CD14-positive monocyte (primary cell): ENCODE measurements at regions not wholly inside any gene's neighbourhood (a gene's known extent, or its start where the extent isn't known, plus 50 kb on each side); places are given as distances from the start of the nearest gene placed in this dataset.

Source experiments
- DNase-seq, 3 donors: peaks; one replicate each; pipeline ENCODE4 v3.0.0-alpha.2; 2011 to 2022
- H2AFZ ChIP-seq: 2 replicates; pipeline ENCODE4 v1.6.0; 2012; ENCODE audit warnings: mild to moderate bottlenecking, low read depth, low read length, inconsistent platforms; ENCODE audit not compliant: insufficient read depth, poor library complexity, severe bottlenecking
- H3K27ac ChIP-seq, 2 donors: 1 replicate in 1 of 2; 2 replicates in 1 of 2; pipeline ENCODE4 v1.5.1; 2012 to 2013; ENCODE audit warnings: low read length in 2 of 2, control low read depth in 1 of 2, inconsistent platforms in 1 of 2, low read depth in 1 of 2, mild to moderate bottlenecking in 1 of 2
- H3K27me3 ChIP-seq, 2 donors: one replicate each; pipeline versions ENCODE4 v1.6.0 to v1.6.1; 2011 to 2013; ENCODE audit warnings: low read length in 2 of 2; ENCODE audit not compliant: control insufficient read depth in 2 of 2, insufficient read depth in 2 of 2
- H3K36me3 ChIP-seq, 2 donors: replicated peaks in 1 of 2; 1 replicate in 1 of 2; 2 replicates in 1 of 2; pipeline versions ENCODE4 v1.5.1 to v1.6.1; 2012 to 2013; ENCODE audit warnings: low read length in 2 of 2, control low read depth in 1 of 2, inconsistent platforms in 1 of 2, mild to moderate bottlenecking in 1 of 2; ENCODE audit not compliant: insufficient read depth in 2 of 2, control insufficient read depth in 1 of 2
- H3K4me1 ChIP-seq, 2 donors: 1 replicate in 1 of 2; 2 replicates in 1 of 2; pipeline versions ENCODE4 v1.5.1 to v1.6.1; 2012 to 2013; ENCODE audit warnings: low read length in 2 of 2, control low read depth in 1 of 2, inconsistent platforms in 1 of 2, mild to moderate bottlenecking in 1 of 2, moderate library complexity in 1 of 2; ENCODE audit not compliant: insufficient read depth in 2 of 2, control insufficient read depth in 1 of 2
- H3K4me2 ChIP-seq: replicated peaks from 2 replicates; pipeline ENCODE3; 2012; ENCODE audit warnings: low read length, moderate library complexity, mild to moderate bottlenecking; ENCODE audit not compliant: poor library complexity, severe bottlenecking; ENCODE audit errors: extremely low read depth
- H3K4me3 ChIP-seq, 3 experiments: fragments of 200-600 bp in 1 of 3; sonication (generic) in 1 of 3; replicated peaks in 1 of 3; 1 replicate in 2 of 3; 2 replicates in 1 of 3; pipeline ENCODE4 v1.5.1; 2011 to 2013; ENCODE audit warnings: low read length in 3 of 3, mild to moderate bottlenecking in 3 of 3, control low read depth in 2 of 3, low read depth in 2 of 3, inconsistent platforms in 1 of 3, moderate library complexity in 1 of 3
- H3K79me2 ChIP-seq: 2 replicates; pipeline ENCODE4 v1.6.0; 2012; ENCODE audit warnings: mild to moderate bottlenecking, control low read depth, inconsistent platforms, low read length, moderate library complexity; ENCODE audit not compliant: insufficient read depth
- H3K9ac ChIP-seq: 2 replicates; pipeline ENCODE4 v1.6.0; 2017; ENCODE audit warnings: low read length, mild to moderate bottlenecking; ENCODE audit not compliant: insufficient read depth, poor library complexity, severe bottlenecking
- H3K9me3 ChIP-seq, 2 donors: replicated peaks in 1 of 2; 1 replicate in 1 of 2; 2 replicates in 1 of 2; pipeline versions ENCODE4 v1.5.1 to v1.6.1; 2012 to 2013; ENCODE audit warnings: low read length in 2 of 2, control low read depth in 1 of 2; ENCODE audit not compliant: control insufficient read depth in 1 of 2, insufficient read depth in 1 of 2
- H4K20me1 ChIP-seq: 2 replicates; pipeline ENCODE4 v1.6.0; 2012; ENCODE audit warnings: mild to moderate bottlenecking, low read length, control low read depth, moderate library complexity; ENCODE audit not compliant: insufficient read depth
- H3K27ac Mint-ChIP-seq, 7 donors: one replicate each; pipeline ENCODE4 v1.8.0; 2020; ENCODE audit warnings: mild to moderate bottlenecking in 7 of 7, mixed read lengths in 7 of 7, moderate library complexity in 6 of 7, inconsistent platforms in 2 of 7
- H3K27me3 Mint-ChIP-seq, 3 donors: one replicate each; pipeline ENCODE4 v1.8.0; 2021 to 2022; ENCODE audit warnings: low read depth in 3 of 3, mild to moderate bottlenecking in 3 of 3, mixed read lengths in 3 of 3, moderate library complexity in 3 of 3, inconsistent platforms in 1 of 3
- H3K36me3 Mint-ChIP-seq, 2 donors: one replicate each; pipeline ENCODE4 v1.8.0; 2020; ENCODE audit warnings: mixed read lengths in 2 of 2, inconsistent platforms in 1 of 2, mild to moderate bottlenecking in 1 of 2
- H3K4me1 Mint-ChIP-seq: one replicate; pipeline ENCODE4 v1.8.0; 2020; ENCODE audit warnings: mild to moderate bottlenecking, mixed read lengths
- H3K4me3 Mint-ChIP-seq, 2 donors: one replicate each; pipeline ENCODE4 v1.8.0; 2020; ENCODE audit warnings: mild to moderate bottlenecking in 2 of 2, mixed read lengths in 2 of 2, moderate library complexity in 1 of 2
- H3K9me3 Mint-ChIP-seq, 7 donors: one replicate each; pipeline ENCODE4 v1.8.0; 2020 to 2022; ENCODE audit warnings: mixed read lengths in 7 of 7, mild to moderate bottlenecking in 6 of 7, moderate library complexity in 6 of 7, inconsistent platforms in 2 of 7
- CTCF ChIP-seq: fragments of 200-600 bp; IDR thresholded peaks from one replicate; pipeline ENCODE4 v1.8.0; 2022; ENCODE audit warnings: antibody characterized with exemption, mild to moderate bottlenecking
- WGBS: methylation state at CpG from one replicate; pipeline ENCODE4 v1.1.5; 2013; ENCODE audit warnings: missing lambda C conversion rate; ENCODE audit not compliant: insufficient coverage; 5-methylcytosine and 5-hydroxymethylcytosine counted together
- intact Hi-C, 2 donors: fragments of 100-400 bp; cut with micrococcal nuclease; formaldehyde crosslinking; loops; one replicate each; pipeline versions ENCODE4 v1.15.0 to v1.15.1; 2023

- Histone ChIP-seq H3K27ac (no peak overlapping the region), H3K4me1 (no peaks in the 10 kb centered on the region), H3K9ac (no peak overlapping the region), H3K36me3 (no peaks in the 10 kb centered on the region), H3K27me3 (no peaks in the 10 kb centered on the region), H3K79me2 (no peaks in the 10 kb centered on the region), H3K4me3 (no peak overlapping the region), H2AFZ (no peak overlapping the region), H3K4me2 (no peak overlapping the region), H3K9me3 (no peaks in the 10 kb centered on the region), H4K20me1 (no peaks in the 10 kb centered on the region)
- intact Hi-C loops: no loop called here
- Mint-ChIP-seq H3K4me1 (no peaks in the 10 kb centered on the region), H3K27me3 (peaks cover 4 to 6% (median 6%) of the 10 kb centered on the region in 3 donors), H3K27ac (no peak overlapping the region), H3K9me3 (peaks cover 0 to 9% (median 3%) of the 10 kb centered on the region in 7 donors), H3K4me3 (no peak overlapping the region), H3K36me3 (no peaks in the 10 kb centered on the region)
- TF ChIP-seq CTCF: no peak
- DNase-seq: no peak
- 81% methylated on average over 6 of the region's 8 CpGs for WGBS
These were observed 118.3 kb downstream of the C16orf95 start for GRCh38 chr16:87198881-87199280.

GRCh38 chr16:87199379-87199778, 117.8 kb downstream of the C16orf95 start:
- Mint-ChIP-seq H3K9me3 (peaks cover 0 to 9% (median 3%) of the 10 kb centered on the region in 7 donors), H3K4me1 (no peaks in the 10 kb centered on the region), H3K4me3 (no peak overlapping the region), H3K36me3 (no peaks in the 10 kb centered on the region), H3K27ac (no peak overlapping the region), H3K27me3 (peaks cover 4 to 8% (median 6%) of the 10 kb centered on the region in 3 donors)
- Histone ChIP-seq H3K9ac (no peak overlapping the region), H2AFZ (no peak overlapping the region), H3K4me2 (no peak overlapping the region), H4K20me1 (no peaks in the 10 kb centered on the region), H3K27ac (no peak overlapping the region), H3K9me3 (no peaks in the 10 kb centered on the region), H3K4me3 (no peak overlapping the region), H3K79me2 (no peaks in the 10 kb centered on the region), H3K27me3 (no peaks in the 10 kb centered on the region), H3K4me1 (no peaks in the 10 kb centered on the region), H3K36me3 (no peaks in the 10 kb centered on the region)
- TF ChIP-seq CTCF: no peak
- intact Hi-C loops: no loop called here
- 90% methylated on average over 3 of the region's 3 CpGs for WGBS
- DNase-seq: no peak
